ENCODE measurements at regions not wholly inside any gene's neighbourhood (a gene's known extent, or its start where the extent isn't known, plus 50 kb on each side); places are given as distances from the start of the nearest gene placed in this dataset.

DNA sequence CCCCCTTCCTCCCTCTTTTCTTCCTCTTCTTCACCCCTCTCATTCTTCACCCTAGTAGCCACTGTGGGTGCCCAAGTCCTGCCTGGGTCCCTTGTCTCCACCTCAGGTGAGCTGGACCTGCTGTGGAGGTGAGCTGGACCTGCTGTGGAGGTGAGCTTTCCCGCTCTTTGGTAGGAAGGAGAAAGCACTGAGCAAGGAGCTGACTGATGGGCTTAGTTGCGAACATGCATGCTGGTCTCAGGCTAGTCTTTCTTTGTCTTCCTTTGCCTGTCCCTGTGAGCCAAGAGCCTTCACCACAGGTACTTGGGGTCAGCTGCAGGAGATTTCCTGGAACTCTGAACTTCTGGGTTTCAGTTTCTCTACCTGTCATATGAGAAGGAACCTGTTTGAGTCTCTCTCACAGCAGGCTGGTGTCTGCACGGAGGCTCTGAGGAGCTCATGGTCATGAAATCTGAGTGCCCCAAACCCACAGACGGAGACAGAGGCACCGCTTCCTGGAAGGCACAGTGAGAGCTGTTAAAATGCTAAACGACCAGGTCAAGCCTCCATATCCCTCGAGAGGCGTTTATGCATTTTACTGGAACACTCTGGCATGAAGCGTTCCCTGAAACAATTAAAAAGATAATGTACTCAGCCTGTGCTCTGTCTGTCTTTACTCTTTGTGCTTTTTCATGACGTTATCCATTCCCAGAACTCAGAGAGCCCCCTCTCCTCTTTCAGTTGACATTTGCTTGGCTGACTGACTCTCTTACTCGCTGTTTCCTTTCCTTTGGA is 69.5 kb downstream of the RHOU start:
- H3K18ac ChIP-seq (ENCODE audit: low read depth in 1 of 2, low read length in 2 of 2): peak overlapping the region in 1 of 2 experiments; percentile 61
- H2AK5ac ChIP-seq (ENCODE audit: low read length, severe bottlenecking): no peak overlapping the region
- no peak for DNase-seq
- no peaks in the 10 kb centered on the region for H3K36me3 ChIP-seq (ENCODE audit: control insufficient read depth in 1 of 2, insufficient read depth in 2 of 2, low read depth in 1 of 2, low read length in 2 of 2)
- H4K91ac ChIP-seq (ENCODE audit: low read length): no peak overlapping the region
- no peak overlapping the region for H2BK120ac ChIP-seq (ENCODE audit: low read depth, low read length)
- no peak overlapping the region for H2AFZ ChIP-seq (ENCODE audit: low read depth, low read length)
- WGBS: 31% methylated on average over 11 of the region's 11 CpGs
- no peak overlapping the region for H2BK12ac ChIP-seq (ENCODE audit: low read length in 2 of 2)
- peaks cover 0 to 41% of the 10 kb centered on the region in 2 experiments for H3K27me3 ChIP-seq (ENCODE audit: control insufficient read depth in 1 of 2, insufficient read depth in 1 of 2, low read length in 2 of 2)
- no peaks in the 10 kb centered on the region for H3K4me1 ChIP-seq (ENCODE audit: control insufficient read depth, insufficient read depth, low read depth, low read length)
- no peak overlapping the region for H3K14ac ChIP-seq (ENCODE audit: low read length in 2 of 2)
- no peak overlapping the region for H2BK15ac ChIP-seq (ENCODE audit: low read depth, poor library complexity, severe bottlenecking)
- no peak overlapping the region for H3K4ac ChIP-seq (ENCODE audit: low read depth in 1 of 2, low read length in 2 of 2)
- H3K9me3 ChIP-seq (ENCODE audit: control insufficient read depth, low read length): no peaks in the 10 kb centered on the region
- H4K8ac ChIP-seq (ENCODE audit: low read length): no peak overlapping the region
- H3K4me3 ChIP-seq (ENCODE audit: insufficient read depth in 1 of 2, low read depth in 1 of 2, low read length in 2 of 2): no peak overlapping the region
- H2BK5ac ChIP-seq (ENCODE audit: low read depth, low read length, poor library complexity, severe bottlenecking): no peak overlapping the region
- no peak overlapping the region for H3K27ac ChIP-seq (ENCODE audit: low read length, poor library complexity, severe bottlenecking)
- no peak overlapping the region for H3K9ac ChIP-seq (ENCODE audit: low read length)
- H3K23ac ChIP-seq (ENCODE audit: low read length in 2 of 2): no peak overlapping the region
- H3K4me2 ChIP-seq (ENCODE audit: low read length, poor library complexity, severe bottlenecking): no peak overlapping the region
- H3K79me1 ChIP-seq (replicated peaks; ENCODE audit: low read length, poor library complexity, severe bottlenecking): no peaks in the 10 kb centered on the region

- Histone ChIP-seq H3K4me3 (ENCODE audit: insufficient read depth in 1 of 2, low read depth in 1 of 2, low read length in 2 of 2) (no peak overlapping the region), H4K8ac (ENCODE audit: low read length) (no peak overlapping the region), H2AK5ac (ENCODE audit: low read length, severe bottlenecking) (no peak overlapping the region), H3K9ac (ENCODE audit: low read length) (no peak overlapping the region), H4K91ac (ENCODE audit: low read length) (no peak overlapping the region), H3K9me3 (ENCODE audit: control insufficient read depth, low read length) (no peaks in the 10 kb centered on the region), H3K4ac (ENCODE audit: low read depth in 1 of 2, low read length in 2 of 2) (no peak overlapping the region), H3K4me1 (ENCODE audit: control insufficient read depth, insufficient read depth, low read depth, low read length) (peaks cover 2% of the 10 kb centered on the region), H3K27ac (ENCODE audit: low read length, poor library complexity, severe bottlenecking) (no peak overlapping the region), H3K27me3 (ENCODE audit: control insufficient read depth in 1 of 2, insufficient read depth in 1 of 2, low read length in 2 of 2) (peaks cover 5 to 33% of the 10 kb centered on the region in 2 experiments), H3K36me3 (ENCODE audit: control insufficient read depth in 1 of 2, insufficient read depth in 2 of 2, low read depth in 1 of 2, low read length in 2 of 2) (no peaks in the 10 kb centered on the region), H2BK15ac (ENCODE audit: low read depth, poor library complexity, severe bottlenecking) (no peak overlapping the region), H2BK5ac (ENCODE audit: low read depth, low read length, poor library complexity, severe bottlenecking) (no peak overlapping the region), H2BK120ac (ENCODE audit: low read depth, low read length) (no peak overlapping the region), H3K23ac (ENCODE audit: low read length in 2 of 2) (no peak overlapping the region), H3K14ac (ENCODE audit: low read length in 2 of 2) (no peak overlapping the region), H2AFZ (ENCODE audit: low read depth, low read length) (no peak overlapping the region), H3K79me1 (replicated peaks; ENCODE audit: low read length, poor library complexity, severe bottlenecking) (no peaks in the 10 kb centered on the region), H2BK12ac (ENCODE audit: low read length in 2 of 2) (no peak overlapping the region), H3K18ac (ENCODE audit: low read depth in 1 of 2, low read length in 2 of 2) (no peak overlapping the region), H3K4me2 (ENCODE audit: low read length, poor library complexity, severe bottlenecking) (no peak overlapping the region)
- WGBS: 73% methylated on average over 7 of the region's 7 CpGs
- DNase-seq: no peak
Observed at GRCh38 chr1:228807904-228808605, 72.8 kb downstream of the RHOU start.

- Histone ChIP-seq H3K23ac (ENCODE audit: low read length in 2 of 2) (no peak overlapping the region), H3K4me3 (ENCODE audit: insufficient read depth in 1 of 2, low read depth in 1 of 2, low read length in 2 of 2) (no peak overlapping the region), H2AK5ac (ENCODE audit: low read length, severe bottlenecking) (no peak overlapping the region), H3K79me1 (replicated peaks; ENCODE audit: low read length, poor library complexity, severe bottlenecking) (no peaks in the 10 kb centered on the region), H4K91ac (ENCODE audit: low read length) (no peak overlapping the region), H3K27ac (ENCODE audit: low read length, poor library complexity, severe bottlenecking) (no peak overlapping the region), H3K36me3 (ENCODE audit: control insufficient read depth in 1 of 2, insufficient read depth in 2 of 2, low read depth in 1 of 2, low read length in 2 of 2) (no peaks in the 10 kb centered on the region), H2AFZ (ENCODE audit: low read depth, low read length) (no peak overlapping the region), H3K9ac (ENCODE audit: low read length) (no peak overlapping the region), H3K4me2 (ENCODE audit: low read length, poor library complexity, severe bottlenecking) (no peak overlapping the region), H2BK12ac (ENCODE audit: low read length in 2 of 2) (peak overlapping the region; percentile 23 to 46), H2BK120ac (ENCODE audit: low read depth, low read length) (no peak overlapping the region), H2BK15ac (ENCODE audit: low read depth, poor library complexity, severe bottlenecking) (peak overlapping the region; percentile 65), H3K9me3 (ENCODE audit: control insufficient read depth, low read length) (no peaks in the 10 kb centered on the region), H3K4me1 (ENCODE audit: control insufficient read depth, insufficient read depth, low read depth, low read length) (peaks cover 2% of the 10 kb centered on the region), H4K8ac (ENCODE audit: low read length) (no peak overlapping the region), H3K18ac (ENCODE audit: low read depth in 1 of 2, low read length in 2 of 2) (no peak overlapping the region), H3K14ac (ENCODE audit: low read length in 2 of 2) (no peak overlapping the region), H2BK5ac (ENCODE audit: low read depth, low read length, poor library complexity, severe bottlenecking) (no peak overlapping the region), H3K27me3 (ENCODE audit: control insufficient read depth in 1 of 2, insufficient read depth in 1 of 2, low read length in 2 of 2) (peaks cover 5 to 31% of the 10 kb centered on the region in 2 experiments), H3K4ac (ENCODE audit: low read depth in 1 of 2, low read length in 2 of 2) (no peak overlapping the region)
- no peak for DNase-seq
- 86% methylated on average over 7 of the region's 7 CpGs for WGBS
Observed at GRCh38 chr1:228809621-228810394, 74.5 kb downstream of the RHOU start.

- no peak for DNase-seq
- H2BK15ac ChIP-seq (ENCODE audit: low read depth, poor library complexity, severe bottlenecking): no peak overlapping the region
- no peak overlapping the region for H2BK5ac ChIP-seq (ENCODE audit: low read depth, low read length, poor library complexity, severe bottlenecking)
- no peaks in the 10 kb centered on the region for H3K79me1 ChIP-seq (replicated peaks; ENCODE audit: low read length, poor library complexity, severe bottlenecking)
- no peak overlapping the region for H3K4ac ChIP-seq (ENCODE audit: low read depth in 1 of 2, low read length in 2 of 2)
- no peak overlapping the region for H3K14ac ChIP-seq (ENCODE audit: low read length in 2 of 2)
- H3K18ac ChIP-seq (ENCODE audit: low read depth in 1 of 2, low read length in 2 of 2): no peak overlapping the region
- no peak overlapping the region for H3K4me2 ChIP-seq (ENCODE audit: low read length, poor library complexity, severe bottlenecking)
- H2AFZ ChIP-seq (ENCODE audit: low read depth, low read length): no peak overlapping the region
- H3K27me3 ChIP-seq (ENCODE audit: control insufficient read depth in 1 of 2, insufficient read depth in 1 of 2, low read length in 2 of 2): peaks cover 5 to 28% of the 10 kb centered on the region in 2 experiments
- no peaks in the 10 kb centered on the region for H3K9me3 ChIP-seq (ENCODE audit: control insufficient read depth, low read length)
- H3K4me1 ChIP-seq (ENCODE audit: control insufficient read depth, insufficient read depth, low read depth, low read length): peaks cover 2% of the 10 kb centered on the region
- no peaks in the 10 kb centered on the region for H3K36me3 ChIP-seq (ENCODE audit: control insufficient read depth in 1 of 2, insufficient read depth in 2 of 2, low read depth in 1 of 2, low read length in 2 of 2)
- H3K27ac ChIP-seq (ENCODE audit: low read length, poor library complexity, severe bottlenecking): no peak overlapping the region
- no peak overlapping the region for H2BK120ac ChIP-seq (ENCODE audit: low read depth, low read length)
- peak overlapping the region; percentile 66 for H4K91ac ChIP-seq (ENCODE audit: low read length)
- no peak overlapping the region for H3K4me3 ChIP-seq (ENCODE audit: insufficient read depth in 1 of 2, low read depth in 1 of 2, low read length in 2 of 2)
- no peak overlapping the region for H3K9ac ChIP-seq (ENCODE audit: low read length)
- peak overlapping the region; percentile 23 to 46 for H2BK12ac ChIP-seq (ENCODE audit: low read length in 2 of 2)
- no peak overlapping the region for H2AK5ac ChIP-seq (ENCODE audit: low read length, severe bottlenecking)
- H3K23ac ChIP-seq (ENCODE audit: low read length in 2 of 2): no peak overlapping the region
- H4K8ac ChIP-seq (ENCODE audit: low read length): no peak overlapping the region
Observed at GRCh38 chr1:228810395-228810758, 75.1 kb downstream of the RHOU start.
